Upper lobe of right lung (tissue), 1 donor: ENCODE measurements at regions not wholly inside any gene's neighbourhood (a gene's known extent, or its start where the extent isn't known, plus 50 kb on each side); places are given as distances from the start of the nearest gene placed in this dataset.

Source experiments
- ATAC-seq: fragments of 200-7000 bp; cut with Tn5 transposase; one replicate; pipeline ENCODE4 v1.9.1; 2020; ENCODE audit warnings: mild to moderate bottlenecking, moderate library complexity
- DNase-seq: peaks from one replicate; pipeline ENCODE4 v3.0.0-alpha.2; 2020
- H3K27ac ChIP-seq: fragments of 200-600 bp; one replicate; pipeline ENCODE4 v1.8.0; 2022
- H3K27me3 ChIP-seq: fragments of 200-600 bp; one replicate; pipeline ENCODE4 v1.8.0; 2022; ENCODE audit warnings: mild to moderate bottlenecking
- H3K36me3 ChIP-seq: fragments of 200-600 bp; one replicate; pipeline ENCODE4 v1.8.0; 2022
- H3K4me1 ChIP-seq: fragments of 200-600 bp; one replicate; pipeline ENCODE4 v1.8.0; 2022
- H3K4me3 ChIP-seq: fragments of 200-600 bp; one replicate; pipeline ENCODE4 v1.8.0; 2022; ENCODE audit warnings: mild to moderate bottlenecking
- H3K9me3 ChIP-seq: fragments of 200-600 bp; one replicate; pipeline ENCODE4 v1.8.0; 2022
- CTCF ChIP-seq: fragments of 200-600 bp; IDR thresholded peaks from one replicate; pipeline ENCODE4 v1.8.0; 2022; ENCODE audit warnings: antibody characterized with exemption
- intact Hi-C: fragments of 100-400 bp; cut with DNase I; formaldehyde crosslinking; loops from one replicate; pipeline ENCODE4 v1.11.0; 2022
- donor health status: DM: no; HTN: yes; CAD: no; lungs with severe emphysema.

GRCh38 chr5:29079771-29080170 lies 2041.4 kb upstream of the CDH9 start:
- DNase-seq = no peak
- intact Hi-C loops = no loop called here
- Histone ChIP-seq H3K36me3 (no peaks in the 10 kb centered on the region), H3K4me3 (no peak overlapping the region), H3K4me1 (no peaks in the 10 kb centered on the region), H3K9me3 (no peaks in the 10 kb centered on the region), H3K27ac (no peak overlapping the region), H3K27me3 (no peaks in the 10 kb centered on the region)
- no peak for TF ChIP-seq CTCF
- ATAC-seq = no peak

GRCh38 chr5:29077451-29077850 lies 2039.1 kb upstream of the CDH9 start:
- TF ChIP-seq CTCF = no peak
- no peaks in the 10 kb centered on the region for H3K27me3 ChIP-seq
- no peak overlapping the region for H3K4me3 ChIP-seq
- ATAC-seq = no peak
- no peak for DNase-seq
- H3K9me3 ChIP-seq = no peaks in the 10 kb centered on the region
- no peaks in the 10 kb centered on the region for H3K36me3 ChIP-seq
- intact Hi-C loops = no loop called here
- no peak overlapping the region for H3K27ac ChIP-seq
- no peaks in the 10 kb centered on the region for H3K4me1 ChIP-seq

- H3K27ac ChIP-seq = no peak overlapping the region
- no peak for ATAC-seq
Measured at GRCh38 chr5:29069104-29069402, 2030.7 kb upstream of the CDH9 start.

GRCh38 chr5:29061381-29061780 lies 2023.0 kb upstream of the CDH9 start:
- ATAC-seq = no peak
- no peak for TF ChIP-seq CTCF
- intact Hi-C loops = no loop called here
- Histone ChIP-seq H3K4me3 (no peak overlapping the region), H3K27ac (no peak overlapping the region), H3K27me3 (no peaks in the 10 kb centered on the region), H3K9me3 (no peaks in the 10 kb centered on the region), H3K4me1 (no peaks in the 10 kb centered on the region), H3K36me3 (no peaks in the 10 kb centered on the region)
- no peak for DNase-seq

More at GRCh38 chr5:29069104-29069402, 2030.7 kb upstream of the CDH9 start:
- DNase-seq = no peak
- Histone ChIP-seq H3K36me3 (no peaks in the 10 kb centered on the region), H3K27me3 (no peaks in the 10 kb centered on the region), H3K9me3 (no peaks in the 10 kb centered on the region), H3K4me1 (no peaks in the 10 kb centered on the region), H3K4me3 (no peak overlapping the region)
- intact Hi-C loops = no loop called here
- no peak for TF ChIP-seq CTCF

- Histone ChIP-seq H3K9me3 (no peaks in the 10 kb centered on the region), H3K27ac (no peak overlapping the region), H3K4me3 (no peak overlapping the region), H3K27me3 (no peaks in the 10 kb centered on the region), H3K4me1 (no peaks in the 10 kb centered on the region), H3K36me3 (no peaks in the 10 kb centered on the region)
- intact Hi-C loops = no loop called here
- TF ChIP-seq CTCF = no peak
- ATAC-seq = no peak
- DNase-seq = no peak
Measured at GRCh38 chr5:29054694-29055093, 2016.3 kb upstream of the CDH9 start.

GRCh38 chr5:29054282-29054681 lies 2015.9 kb upstream of the CDH9 start:
- intact Hi-C loops = no loop called here
- TF ChIP-seq CTCF = no peak
- DNase-seq = no peak
- H3K4me3 ChIP-seq = no peak overlapping the region
- no peaks in the 10 kb centered on the region for H3K4me1 ChIP-seq
- H3K27me3 ChIP-seq = no peaks in the 10 kb centered on the region
- no peak for ATAC-seq
- H3K36me3 ChIP-seq = no peaks in the 10 kb centered on the region
- no peak overlapping the region for H3K27ac ChIP-seq
- H3K9me3 ChIP-seq = no peaks in the 10 kb centered on the region
